SK-N-SH treated with all-trans-retinoic acid at 6 μM for 48 hours (cell line): ENCODE measurements at regions not wholly inside any gene's neighbourhood (a gene's known extent, or its start where the extent isn't known, plus 50 kb on each side); places are given as distances from the start of the nearest gene placed in this dataset.

Experiments
- ARNTL ChIP-seq: fragments of 450-650 bp; formaldehyde crosslinking; IDR thresholded peaks from 2 replicates; pipeline ENCODE4 v1.5.0; 2020; ENCODE audit warnings: low read depth, mild to moderate bottlenecking, moderate library complexity, borderline replicate concordance
- BACH2 ChIP-seq: fragments of 250-450 bp; sonication (Bioruptor Pico); IDR thresholded peaks from 2 replicates; pipeline ENCODE4 v1.9.0; 2021; ENCODE audit warnings: mild to moderate bottlenecking, borderline replicate concordance
- ISL1 ChIP-seq: fragments of 250-450 bp; sonication (Bioruptor Pico); IDR thresholded peaks from 2 replicates; pipeline ENCODE4 v2.1.2; 2022; ENCODE audit warnings: mild to moderate bottlenecking, moderate library complexity
- OSR1 ChIP-seq: fragments of 250-450 bp; sonication (Bioruptor Pico); IDR thresholded peaks from 2 replicates; pipeline ENCODE4 v1.8.0; 2022; ENCODE audit warnings: moderate library complexity, mild to moderate bottlenecking, inconsistent platforms
- POU6F1 ChIP-seq: fragments of 250-450 bp; sonication (Bioruptor Pico); IDR thresholded peaks from 2 replicates; pipeline ENCODE4 v1.8.0; 2021; ENCODE audit warnings: low read depth, mild to moderate bottlenecking, moderate library complexity, borderline replicate concordance
- PPARA ChIP-seq: fragments of 250-450 bp; sonication (Bioruptor Pico); IDR thresholded peaks from 2 replicates; pipeline ENCODE4 v1.5.0; 2020; ENCODE audit warnings: mild to moderate bottlenecking, borderline replicate concordance
- ZFP3 ChIP-seq: fragments of 250-450 bp; sonication (Bioruptor Pico); IDR thresholded peaks from 2 replicates; pipeline ENCODE4 v1.5.0; 2020; ENCODE audit warnings: mild to moderate bottlenecking, moderate library complexity
- ZNF8 ChIP-seq: fragments of 450-650 bp; formaldehyde crosslinking; IDR thresholded peaks from 2 replicates; pipeline ENCODE4 v1.5.0; 2020; ENCODE audit warnings: mild to moderate bottlenecking, moderate library complexity
- TF ChIP-seq, protein P1 (sequence below): fragments of 250-450 bp; sonication (Bioruptor Pico); IDR thresholded peaks from 2 replicates; pipeline ENCODE4 v1.5.1; 2021; ENCODE audit warnings: mild to moderate bottlenecking, moderate library complexity
- TF ChIP-seq, protein P2 (sequence below): fragments of 250-450 bp; sonication (Bioruptor Pico); IDR thresholded peaks from 2 replicates; pipeline ENCODE4 v1.5.0; 2020; ENCODE audit warnings: mild to moderate bottlenecking, moderate library complexity
- TF ChIP-seq, protein P3 (sequence below): fragments of 250-450 bp; sonication (Bioruptor Pico); IDR thresholded peaks from 2 replicates; pipeline ENCODE4 v1.8.0; 2020; ENCODE audit warnings: mild to moderate bottlenecking, moderate library complexity, borderline replicate concordance

DNA sequence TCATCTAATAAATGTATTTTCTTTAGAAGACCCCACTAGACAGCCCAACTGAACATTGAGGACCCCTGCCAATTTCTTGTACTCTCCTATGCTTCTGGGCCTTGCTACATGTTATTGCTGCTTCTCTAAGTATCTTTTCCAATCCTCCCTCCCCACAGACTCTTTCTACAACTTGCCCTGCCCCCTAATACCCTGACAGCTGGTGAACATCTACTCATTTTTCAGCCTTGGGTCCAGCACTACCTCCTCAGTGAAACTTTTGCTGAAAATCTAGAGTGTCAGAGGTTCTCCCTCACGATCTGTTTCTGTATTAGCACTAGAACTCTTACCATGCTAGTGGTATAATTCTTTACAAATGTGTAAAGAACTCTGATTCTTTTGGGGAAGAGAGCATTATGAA, 106.8 kb upstream of the SIX3 start:
- TF ChIP-seq OSR1 (CRISPR knock-in tag): no peak
- TF ChIP-seq ARNTL (CRISPR knock-in tag): no peak
- no peak for TF ChIP-seq POU6F1 (CRISPR knock-in tag)
- TF ChIP-seq, protein P1, sequence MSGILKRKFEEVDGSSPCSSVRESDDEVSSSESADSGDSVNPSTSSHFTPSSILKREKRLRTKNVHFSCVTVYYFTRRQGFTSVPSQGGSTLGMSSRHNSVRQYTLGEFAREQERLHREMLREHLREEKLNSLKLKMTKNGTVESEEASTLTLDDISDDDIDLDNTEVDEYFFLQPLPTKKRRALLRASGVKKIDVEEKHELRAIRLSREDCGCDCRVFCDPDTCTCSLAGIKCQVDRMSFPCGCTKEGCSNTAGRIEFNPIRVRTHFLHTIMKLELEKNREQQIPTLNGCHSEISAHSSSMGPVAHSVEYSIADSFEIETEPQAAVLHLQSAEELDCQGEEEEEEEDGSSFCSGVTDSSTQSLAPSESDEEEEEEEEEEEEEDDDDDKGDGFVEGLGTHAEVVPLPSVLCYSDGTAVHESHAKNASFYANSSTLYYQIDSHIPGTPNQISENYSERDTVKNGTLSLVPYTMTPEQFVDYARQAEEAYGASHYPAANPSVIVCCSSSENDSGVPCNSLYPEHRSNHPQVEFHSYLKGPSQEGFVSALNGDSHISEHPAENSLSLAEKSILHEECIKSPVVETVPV: no peak
- TF ChIP-seq ZFP3 (CRISPR knock-in tag): no peak
- TF ChIP-seq PPARA (CRISPR knock-in tag): no peak
- TF ChIP-seq, protein P2, sequence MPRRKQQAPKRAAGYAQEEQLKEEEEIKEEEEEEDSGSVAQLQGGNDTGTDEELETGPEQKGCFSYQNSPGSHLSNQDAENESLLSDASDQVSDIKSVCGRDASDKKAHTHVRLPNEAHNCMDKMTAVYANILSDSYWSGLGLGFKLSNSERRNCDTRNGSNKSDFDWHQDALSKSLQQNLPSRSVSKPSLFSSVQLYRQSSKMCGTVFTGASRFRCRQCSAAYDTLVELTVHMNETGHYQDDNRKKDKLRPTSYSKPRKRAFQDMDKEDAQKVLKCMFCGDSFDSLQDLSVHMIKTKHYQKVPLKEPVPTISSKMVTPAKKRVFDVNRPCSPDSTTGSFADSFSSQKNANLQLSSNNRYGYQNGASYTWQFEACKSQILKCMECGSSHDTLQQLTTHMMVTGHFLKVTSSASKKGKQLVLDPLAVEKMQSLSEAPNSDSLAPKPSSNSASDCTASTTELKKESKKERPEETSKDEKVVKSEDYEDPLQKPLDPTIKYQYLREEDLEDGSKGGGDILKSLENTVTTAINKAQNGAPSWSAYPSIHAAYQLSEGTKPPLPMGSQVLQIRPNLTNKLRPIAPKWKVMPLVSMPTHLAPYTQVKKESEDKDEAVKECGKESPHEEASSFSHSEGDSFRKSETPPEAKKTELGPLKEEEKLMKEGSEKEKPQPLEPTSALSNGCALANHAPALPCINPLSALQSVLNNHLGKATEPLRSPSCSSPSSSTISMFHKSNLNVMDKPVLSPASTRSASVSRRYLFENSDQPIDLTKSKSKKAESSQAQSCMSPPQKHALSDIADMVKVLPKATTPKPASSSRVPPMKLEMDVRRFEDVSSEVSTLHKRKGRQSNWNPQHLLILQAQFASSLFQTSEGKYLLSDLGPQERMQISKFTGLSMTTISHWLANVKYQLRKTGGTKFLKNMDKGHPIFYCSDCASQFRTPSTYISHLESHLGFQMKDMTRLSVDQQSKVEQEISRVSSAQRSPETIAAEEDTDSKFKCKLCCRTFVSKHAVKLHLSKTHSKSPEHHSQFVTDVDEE (CRISPR knock-in tag): no peak
- TF ChIP-seq, protein P3, sequence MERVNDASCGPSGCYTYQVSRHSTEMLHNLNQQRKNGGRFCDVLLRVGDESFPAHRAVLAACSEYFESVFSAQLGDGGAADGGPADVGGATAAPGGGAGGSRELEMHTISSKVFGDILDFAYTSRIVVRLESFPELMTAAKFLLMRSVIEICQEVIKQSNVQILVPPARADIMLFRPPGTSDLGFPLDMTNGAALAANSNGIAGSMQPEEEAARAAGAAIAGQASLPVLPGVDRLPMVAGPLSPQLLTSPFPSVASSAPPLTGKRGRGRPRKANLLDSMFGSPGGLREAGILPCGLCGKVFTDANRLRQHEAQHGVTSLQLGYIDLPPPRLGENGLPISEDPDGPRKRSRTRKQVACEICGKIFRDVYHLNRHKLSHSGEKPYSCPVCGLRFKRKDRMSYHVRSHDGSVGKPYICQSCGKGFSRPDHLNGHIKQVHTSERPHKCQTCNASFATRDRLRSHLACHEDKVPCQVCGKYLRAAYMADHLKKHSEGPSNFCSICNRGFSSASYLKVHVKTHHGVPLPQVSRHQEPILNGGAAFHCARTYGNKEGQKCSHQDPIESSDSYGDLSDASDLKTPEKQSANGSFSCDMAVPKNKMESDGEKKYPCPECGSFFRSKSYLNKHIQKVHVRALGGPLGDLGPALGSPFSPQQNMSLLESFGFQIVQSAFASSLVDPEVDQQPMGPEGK (CRISPR knock-in tag): no peak
- no peak for TF ChIP-seq BACH2 (CRISPR knock-in tag)
- no peak for TF ChIP-seq ISL1 (CRISPR knock-in tag)
- no peak for TF ChIP-seq ZNF8 (CRISPR knock-in tag)
